HFFc6 (cell line): ENCODE measurements at regions not wholly inside any gene's neighbourhood (a gene's known extent, or its start where the extent isn't known, plus 50 kb on each side); places are given as distances from the start of the nearest gene placed in this dataset.
"Not testable (repeated sequence)": the region's sequence is repeated elsewhere in the genome, so short reads cannot be mapped to it uniquely, and the experiment has no call there.

Source experiments
- DNase-seq: peaks from one replicate; pipeline ENCODE4 v3.0.0-alpha.2; 2018
- H3K27ac Mint-ChIP-seq: 2 replicates; pipeline ENCODE4 v1.8.0; 2020; ENCODE audit warnings: mild to moderate bottlenecking, mixed read lengths
- H3K27me3 Mint-ChIP-seq: 2 replicates; pipeline ENCODE4 v1.8.0; 2021; ENCODE audit warnings: mild to moderate bottlenecking, moderate library complexity, mixed read lengths; ENCODE audit not compliant: insufficient read depth
- H3K36me3 Mint-ChIP-seq: 2 replicates; pipeline ENCODE4 v1.8.0; 2021; ENCODE audit warnings: low read depth, mixed read lengths
- H3K4me1 Mint-ChIP-seq: 2 replicates; pipeline ENCODE4 v1.8.0; 2020; ENCODE audit warnings: low read depth, mixed read lengths
- H3K4me3 Mint-ChIP-seq: 2 replicates; pipeline ENCODE4 v1.8.0; 2020; ENCODE audit warnings: mild to moderate bottlenecking, moderate library complexity, mixed read lengths
- H3K9me3 Mint-ChIP-seq: 2 replicates; pipeline ENCODE4 v1.8.0; 2020; ENCODE audit warnings: mild to moderate bottlenecking, mixed read lengths
- CTCF ChIP-seq: fragments of 200-600 bp; sonication (generic); IDR thresholded peaks from 2 replicates; pipeline ENCODE4 v1.5.0; 2021; ENCODE audit warnings: antibody characterized with exemption, mild to moderate bottlenecking

- no peaks in the 10 kb centered on the region for H3K36me3 Mint-ChIP-seq
- TF ChIP-seq CTCF = no peak
- H3K4me3 Mint-ChIP-seq = no peak overlapping the region
- H3K27ac Mint-ChIP-seq = no peak overlapping the region
- no peaks in the 10 kb centered on the region for H3K4me1 Mint-ChIP-seq
- no peaks in the 10 kb centered on the region for H3K9me3 Mint-ChIP-seq
- no peak for DNase-seq
- H3K27me3 Mint-ChIP-seq = peaks cover 7% of the 10 kb centered on the region; the same call in 1 of the 2 replicates
These were observed 95.3 kb upstream of the OR9G4 start for GRCh38 chr11:56843816-56844215.

DNA sequence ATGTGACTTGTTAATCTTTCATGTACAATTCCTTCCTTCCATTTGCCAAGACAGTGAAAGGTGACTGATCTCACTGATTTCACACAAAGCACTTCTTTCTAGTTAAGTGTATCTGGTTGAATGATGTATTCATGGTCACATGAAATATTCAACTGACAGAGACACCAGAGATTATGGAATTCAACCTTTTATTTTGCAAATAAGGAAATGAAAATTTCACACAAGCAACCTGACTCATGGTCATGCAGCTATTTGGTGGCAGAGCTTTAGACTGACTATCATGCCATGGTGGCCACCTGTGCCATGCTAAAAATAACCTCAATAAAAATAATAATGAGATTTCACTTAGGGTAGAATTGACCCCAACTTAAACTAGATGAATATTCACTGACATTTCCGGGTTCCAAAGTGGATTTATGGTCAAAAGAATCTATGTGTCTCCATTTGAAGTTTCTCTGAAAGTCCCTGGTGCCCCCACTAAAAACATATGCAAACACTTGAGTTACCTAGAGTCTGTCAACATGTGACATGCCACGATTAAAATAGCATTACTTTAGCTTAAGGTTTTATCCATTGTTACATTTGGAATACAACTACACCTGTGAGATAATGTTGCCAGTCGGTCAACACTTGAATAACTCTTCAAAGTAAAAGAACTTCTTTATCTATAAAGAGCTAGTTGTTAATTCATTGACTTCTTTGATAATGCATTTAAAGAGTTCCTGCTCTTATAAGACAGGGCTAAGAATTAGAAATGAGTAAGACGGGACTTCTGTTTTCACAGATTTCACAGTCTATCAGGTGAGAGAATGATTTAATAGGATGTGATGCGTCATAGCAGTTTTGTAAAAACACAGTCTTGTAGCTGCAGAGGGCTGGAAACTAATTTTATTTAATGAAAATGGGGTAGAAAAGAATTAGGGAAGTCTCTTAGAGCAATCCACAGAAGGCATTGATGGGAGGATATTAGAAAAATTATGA is 94.6 kb upstream of the OR9G4 start:
- H3K27ac Mint-ChIP-seq = no peak overlapping the region
- no peaks in the 10 kb centered on the region for H3K9me3 Mint-ChIP-seq
- H3K4me3 Mint-ChIP-seq = no peak overlapping the region
- H3K27me3 Mint-ChIP-seq = peaks cover 7% of the 10 kb centered on the region; the same call in 1 of the 2 replicates
- H3K36me3 Mint-ChIP-seq = no peaks in the 10 kb centered on the region
- no peak for TF ChIP-seq CTCF
- DNase-seq = no peak
- H3K4me1 Mint-ChIP-seq = no peaks in the 10 kb centered on the region

GRCh38 chr11:56841210-56841810 is 92.8 kb upstream of the OR9G4 start:
- Mint-ChIP-seq H3K27ac (no peak overlapping the region), H3K36me3 (no peaks in the 10 kb centered on the region), H3K4me1 (no peaks in the 10 kb centered on the region), H3K4me3 (peak overlapping the region; percentile 51; the same call in 1 of the 2 replicates), H3K9me3 (no peaks in the 10 kb centered on the region), H3K27me3 (peaks cover 7% of the 10 kb centered on the region; the same call in 1 of the 2 replicates)
- TF ChIP-seq CTCF = peak; percentile 82
- peak; percentile 52 for DNase-seq

GRCh38 chr11:56827357-56827756 is 78.9 kb upstream of the OR9G4 start:
- H3K36me3 Mint-ChIP-seq, H3K27ac Mint-ChIP-seq, DNase-seq, H3K4me1 Mint-ChIP-seq, H3K27me3 Mint-ChIP-seq, H3K4me3 Mint-ChIP-seq: not testable (repeated sequence)
- peaks cover 27% of the 10 kb centered on the region for H3K9me3 Mint-ChIP-seq

GRCh38 chr11:56819916-56820315 is 71.4 kb upstream of the OR9G4 start:
- H3K27me3 Mint-ChIP-seq = no peaks in the 10 kb centered on the region
- DNase-seq = no peak
- H3K27ac Mint-ChIP-seq = no peak overlapping the region
- H3K4me3 Mint-ChIP-seq = no peak overlapping the region
- H3K9me3 Mint-ChIP-seq = peaks cover 10% of the 10 kb centered on the region
- H3K36me3 Mint-ChIP-seq = no peaks in the 10 kb centered on the region
- TF ChIP-seq CTCF = no peak
- no peaks in the 10 kb centered on the region for H3K4me1 Mint-ChIP-seq

DNA sequence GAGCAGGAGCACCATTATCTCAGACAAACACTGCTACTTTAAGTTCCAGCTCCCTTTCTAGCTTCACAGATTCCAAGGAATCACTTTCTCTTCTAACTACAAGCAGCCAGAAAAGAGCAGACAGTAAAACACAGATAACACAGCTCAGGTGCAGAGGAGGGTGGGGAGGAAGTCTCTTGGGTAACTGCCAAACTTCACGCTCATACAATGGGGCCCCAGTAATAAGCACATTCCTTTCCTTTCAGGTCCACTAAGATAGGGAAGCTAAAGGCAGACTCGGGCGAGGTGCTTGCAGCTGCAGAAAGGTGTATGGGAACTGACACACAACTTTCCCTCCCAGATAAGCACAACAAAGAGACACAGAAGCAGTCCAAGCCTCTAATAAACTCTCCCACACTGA is 69.2 kb upstream of the OR9G4 start:
- H3K4me1 Mint-ChIP-seq = no peaks in the 10 kb centered on the region
- TF ChIP-seq CTCF = no peak
- no peak for DNase-seq
- H3K4me3 Mint-ChIP-seq = no peak overlapping the region
- no peaks in the 10 kb centered on the region for H3K36me3 Mint-ChIP-seq
- H3K9me3 Mint-ChIP-seq = peaks cover 10% of the 10 kb centered on the region
- no peak overlapping the region for H3K27ac Mint-ChIP-seq
- no peaks in the 10 kb centered on the region for H3K27me3 Mint-ChIP-seq
